HG03196 (cell line): ENCODE measurements at regions not wholly inside any gene's neighbourhood (a gene's known extent, or its start where the extent isn't known, plus 50 kb on each side); places are given as distances from the start of the nearest gene placed in this dataset.
A peak's percentile ranks its signal among the peaks of the same experiment; 100 is the strongest.
"Not testable (repeated sequence)": the region's sequence is repeated elsewhere in the genome, so short reads cannot be mapped to it uniquely, and the experiment has no call there.

Experiments
- ATAC-seq: cut with Tn5 transposase; IDR thresholded peaks from one replicate; pipeline ENCODE4 v1.9.1; 2021; ENCODE audit not compliant: unreplicated experiment

GRCh38 chr3:104281713-104282112 is 1085.0 kb upstream of the ALCAM start:
- ATAC-seq = no peak

GRCh38 chr3:104286645-104287044 is 1080.1 kb upstream of the ALCAM start:
- no peak for ATAC-seq

- ATAC-seq = peak; percentile 68
Observed at GRCh38 chr3:104291437-104291851, 1075.3 kb upstream of the ALCAM start.

- ATAC-seq = peak; percentile 32
Observed at GRCh38 chr3:104291878-104292277, 1074.8 kb upstream of the ALCAM start.

GRCh38 chr3:104297617-104298016 is 1069.1 kb upstream of the ALCAM start:
- ATAC-seq = no peak

- ATAC-seq = no peak
Observed at GRCh38 chr3:104298662-104299061, 1068.0 kb upstream of the ALCAM start.

- no peak for ATAC-seq
Observed at GRCh38 chr3:104316118-104316517, 1050.6 kb upstream of the ALCAM start.

- no peak for ATAC-seq
Observed at GRCh38 chr3:104323226-104323625, 1043.5 kb upstream of the ALCAM start.

- no peak for ATAC-seq
Observed at GRCh38 chr3:104347291-104347690, 1019.4 kb upstream of the ALCAM start.

GRCh38 chr3:104349836-104350235 is 1016.9 kb upstream of the ALCAM start:
- ATAC-seq = no peak

- ATAC-seq = no peak
Observed at GRCh38 chr3:104353951-104354350, 1012.8 kb upstream of the ALCAM start.

GRCh38 chr3:104359546-104359945 is 1007.2 kb upstream of the ALCAM start:
- no peak for ATAC-seq

GRCh38 chr3:104360038-104360437 is 1006.7 kb upstream of the ALCAM start:
- ATAC-seq = no peak

- not testable (repeated sequence) for ATAC-seq
Observed at GRCh38 chr3:104361748-104362147, 1005.0 kb upstream of the ALCAM start.

GRCh38 chr3:104362319-104362718 is 1004.4 kb upstream of the ALCAM start:
- ATAC-seq = no peak

- ATAC-seq = no peak
Observed at GRCh38 chr3:104367000-104367399, 999.7 kb upstream of the ALCAM start.

GRCh38 chr3:104368760-104369159 is 997.9 kb upstream of the ALCAM start:
- ATAC-seq = no peak

- no peak for ATAC-seq
Observed at GRCh38 chr3:104385421-104385820, 981.3 kb upstream of the ALCAM start.

- ATAC-seq = no peak
Observed at GRCh38 chr3:104388619-104389018, 978.1 kb upstream of the ALCAM start.

GRCh38 chr3:104392327-104392726 is 974.4 kb upstream of the ALCAM start:
- no peak for ATAC-seq

GRCh38 chr3:104396974-104397669 is 969.6 kb upstream of the ALCAM start:
- ATAC-seq = no peak

- ATAC-seq = no peak
Observed at GRCh38 chr3:104397713-104398112, 969.0 kb upstream of the ALCAM start.

- no peak for ATAC-seq
Observed at GRCh38 chr3:104402902-104403301, 963.8 kb upstream of the ALCAM start.
